B cell (primary cell): ENCODE measurements at regions not wholly inside any gene's neighbourhood (a gene's known extent, or its start where the extent isn't known, plus 50 kb on each side); places are given as distances from the start of the nearest gene placed in this dataset.

Experiments used
- ATAC-seq: fragments of 200-7000 bp; cut with Tn5 transposase; one replicate; pipeline ENCODE4 v1.10.0; 2021; ENCODE audit warnings: low read depth, mild to moderate bottlenecking, moderate number of reproducible peaks, moderate library complexity
- CTCF ChIA-PET: fragments of 350-600 bp; sonication (Branson Sonifier 250); formaldehyde crosslinking; loops from one replicate; lab custom pipeline; 2021; ENCODE audit warnings: antibody characterized with exemption, inconsistent platforms; lab: Charles Lee
- POLR2A ChIA-PET: fragments of 350-600 bp; sonication (Branson Sonifier 250); formaldehyde crosslinking; loops from one replicate; lab custom pipeline; 2021; ENCODE audit warnings: antibody characterized with exemption; lab: Charles Lee
- DNase-seq: peaks from one replicate; pipeline ENCODE4 v3.0.0; 2013
- H2AFZ ChIP-seq: 2 replicates; pipeline ENCODE4 v1.6.1; 2012; ENCODE audit warnings: mild to moderate bottlenecking, low read depth, low read length; ENCODE audit not compliant: insufficient read depth, poor library complexity, severe bottlenecking
- H3K27ac ChIP-seq, 2 donors: 1 replicate in 1 of 2; 2 replicates in 1 of 2; pipeline ENCODE4 v1.5.1; 2012 to 2013; ENCODE audit warnings: low read length in 2 of 2, mild to moderate bottlenecking in 2 of 2, moderate library complexity in 1 of 2
- H3K27me3 ChIP-seq, 4 experiments: fragments of 200-600 bp in 1 of 4; sonication (generic) in 1 of 4; replicated peaks in 1 of 4; 1 replicate in 2 of 4; 2 replicates in 2 of 4; pipeline versions ENCODE4 v1.6.1 to v1.7.0; 2013 to 2016; ENCODE audit warnings: low read length in 3 of 4, mild to moderate bottlenecking in 2 of 4, mixed read lengths in 1 of 4, moderate library complexity in 1 of 4; ENCODE audit not compliant: insufficient read depth in 4 of 4, control insufficient read depth in 3 of 4; ENCODE audit errors: control extremely low read depth in 1 of 4
- H3K36me3 ChIP-seq, 2 experiments: replicated peaks in 1 of 2; 1 replicate in 1 of 2; 2 replicates in 1 of 2; pipeline versions ENCODE4 v1.6.1 to v1.7.1; 2013; ENCODE audit warnings: low read length in 1 of 2; ENCODE audit not compliant: insufficient read depth in 2 of 2, control insufficient read depth in 1 of 2; ENCODE audit errors: control extremely low read depth in 1 of 2, extremely low read depth in 1 of 2
- H3K4me1 ChIP-seq, 2 donors: fragments of 200-600 bp in 1 of 2; sonication (generic) in 1 of 2; 1 replicate in 1 of 2; 2 replicates in 1 of 2; pipeline versions ENCODE4 v1.5.1 to v1.6.1; 2013 to 2017; ENCODE audit warnings: low read length in 2 of 2; ENCODE audit not compliant: control insufficient read depth in 2 of 2, insufficient read depth in 2 of 2
- H3K4me2 ChIP-seq: replicated peaks from 2 replicates; pipeline ENCODE3; 2012; ENCODE audit warnings: mild to moderate bottlenecking, low read depth, low read length; ENCODE audit not compliant: poor library complexity, severe bottlenecking
- H3K4me3 ChIP-seq, 5 experiments: fragments of 200-600 bp in 1 of 5; sonication (generic) in 1 of 5; 1 replicate in 3 of 5; 2 replicates in 2 of 5; pipeline versions ENCODE4 v1.5.1 to v1.7.0; 2011 to 2016; ENCODE audit warnings: low read length in 4 of 5, mild to moderate bottlenecking in 4 of 5, low read depth in 2 of 5, control low read depth in 1 of 5, moderate library complexity in 1 of 5; ENCODE audit not compliant: insufficient read depth in 1 of 5; ENCODE audit errors: control extremely low read depth in 1 of 5, extremely low read depth in 1 of 5
- H3K79me2 ChIP-seq: fragments of 200-600 bp; sonication (generic); one replicate; pipeline ENCODE4 v1.6.0; 2016; ENCODE audit warnings: low read length; ENCODE audit not compliant: control insufficient read depth, insufficient read depth
- H3K9ac ChIP-seq: fragments of 200-600 bp; sonication (generic); 2 replicates; pipeline ENCODE4 v1.6.1; 2017; ENCODE audit warnings: mild to moderate bottlenecking, low read length, moderate library complexity
- H3K9me3 ChIP-seq, 3 donors: one replicate each; pipeline versions ENCODE4 v1.6.1 to v1.7.1; 2013; ENCODE audit warnings: low read length in 2 of 3; ENCODE audit not compliant: control insufficient read depth in 2 of 3, insufficient read depth in 1 of 3; ENCODE audit errors: control extremely low read depth in 1 of 3
- H4K20me1 ChIP-seq: 2 replicates; pipeline ENCODE4 v1.6.0; 2012; ENCODE audit warnings: mild to moderate bottlenecking, low read length; ENCODE audit not compliant: insufficient read depth, control insufficient read depth, poor library complexity, severe bottlenecking
- H3K27ac Mint-ChIP-seq: one replicate; pipeline ENCODE4 v1.8.0; 2021; ENCODE audit warnings: mixed read lengths
- H3K27me3 Mint-ChIP-seq: one replicate; pipeline ENCODE4 v1.8.0; 2021; ENCODE audit warnings: mixed read lengths
- H3K4me1 Mint-ChIP-seq: one replicate; pipeline ENCODE4 v1.8.0; 2021; ENCODE audit warnings: mixed read lengths
- H3K4me3 Mint-ChIP-seq: one replicate; pipeline ENCODE4 v1.8.0; 2021; ENCODE audit warnings: mixed read lengths
- H3K9me3 Mint-ChIP-seq: one replicate; pipeline ENCODE4 v1.8.0; 2022; ENCODE audit warnings: mixed read lengths; ENCODE audit not compliant: insufficient read depth
- CTCF ChIP-seq: fragments of 200-600 bp; IDR thresholded peaks from one replicate; pipeline ENCODE4 v1.8.0; 2022; ENCODE audit warnings: antibody characterized with exemption, mild to moderate bottlenecking
- EZH2 ChIP-seq: IDR thresholded peaks from 2 replicates; pipeline ENCODE4 v1.6.1; 2012; ENCODE audit warnings: borderline replicate concordance, low read depth, mild to moderate bottlenecking, moderate library complexity, low read length; ENCODE audit not compliant: insufficient read depth, poor library complexity, severe bottlenecking
- WGBS: methylation state at CpG from one replicate; pipeline ENCODE4 v1.1.5; 2013; ENCODE audit warnings: missing lambda C conversion rate; ENCODE audit not compliant: insufficient coverage; 5-methylcytosine and 5-hydroxymethylcytosine counted together
- intact Hi-C: fragments of 100-400 bp; cut with micrococcal nuclease; formaldehyde crosslinking; loops from one replicate; pipeline ENCODE4 v1.10.0; 2022

GRCh38 chr20:1820138-1821079 lies 74.8 kb upstream of the SIRPA start:
- H3K27ac Mint-ChIP-seq, result no peak overlapping the region
- Histone ChIP-seq H3K9ac (no peak overlapping the region), H4K20me1 (no peaks in the 10 kb centered on the region), H3K4me3 (no peak overlapping the region), H3K36me3 (no peaks in the 10 kb centered on the region), H3K79me2 (no peaks in the 10 kb centered on the region), H3K27me3 (peaks cover 0 to 5% (median 0%) of the 10 kb centered on the region in 4 experiments), H3K4me2 (no peak overlapping the region), H3K4me1 (peaks cover 22 to 25% of the 10 kb centered on the region in 2 donors), H3K9me3 (peaks cover 4 to 39% (median 33%) of the 10 kb centered on the region in 3 donors), H2AFZ (no peak overlapping the region), H3K27ac (no peak overlapping the region)
- ChIA-PET POLR2A (interaction anchor here (0.6 kb wide), 1 partner anchor 76 kb away, joined by 5 read pairs; no protein-coding TSS in a partner anchor), CTCF (no interaction called here)
- no peak overlapping the region for H3K4me3 Mint-ChIP-seq
- TF ChIP-seq EZH2, result no peak
- no peak for TF ChIP-seq CTCF
- DNase-seq (no peak), ATAC-seq (no peak)
- peaks cover 23% of the 10 kb centered on the region for H3K9me3 Mint-ChIP-seq
- WGBS, result 79% methylated on average over 6 of the region's 8 CpGs
- peaks cover 41% of the 10 kb centered on the region for H3K4me1 Mint-ChIP-seq
- H3K27me3 Mint-ChIP-seq, result peaks cover 13% of the 10 kb centered on the region
- intact Hi-C loops, result no loop called here
